ENCODE measurements at regions not wholly inside any gene's neighbourhood (a gene's known extent, or its start where the extent isn't known, plus 50 kb on each side); places are given as distances from the start of the nearest gene placed in this dataset.

- BruUV-seq (replicated peaks), result no TSS peak
- ATAC-seq (no peak), FAIRE-seq (no peak), DNase-seq (ENCODE audit: extremely low read depth in 1 of 4, low spot score in 3 of 4) (no peak)
- H3K9me1 ChIP-seq (ENCODE audit: control insufficient read depth, insufficient read depth, low read length), result no peaks in the 10 kb centered on the region
- no peak overlapping the region for H2AFZ ChIP-seq (ENCODE audit: low read depth, low read length)
- H3K27me3 ChIP-seq (ENCODE audit: control insufficient read depth in 2 of 2, insufficient read depth in 2 of 2, low read length in 2 of 2), result no peaks in the 10 kb centered on the region
- POLR2A ChIA-PET, result no interaction called here
- H3K79me2 ChIP-seq (ENCODE audit: control insufficient read depth, insufficient read depth, low read length), result no peaks in the 10 kb centered on the region
- no peak overlapping the region for H3K9ac ChIP-seq (ENCODE audit: insufficient read depth in 1 of 2, low read depth in 2 of 2, low read length in 2 of 2)
- no peak overlapping the region for H3K4me3 ChIP-seq
- no peaks in the 10 kb centered on the region for H3K4me1 ChIP-seq (replicated peaks in 1 of 2; ENCODE audit: control insufficient read depth in 2 of 2, insufficient read depth in 2 of 2, low read length in 2 of 2)
- TF ChIP-seq CBX5 (IDR thresholded peaks at IDR 0.05; ENCODE audit: borderline replicate concordance, low read depth), result no peak
- TF ChIP-seq NFYB (IDR thresholded peaks at IDR 0.05; ENCODE audit: extremely low read depth, insufficient read length), result peak; percentile 9
- TF ChIP-seq USF1 (CRISPR knock-in tag; IDR thresholded peaks at IDR 0.05), result peak; percentile 35; the same call in 1 of the 2 replicates
- TF ChIP-seq HCFC1 (IDR thresholded peaks at IDR 0.05; ENCODE audit: low read depth, low read length), result peak; percentile 24; the same call in 1 of the 2 replicates
- TF ChIP-seq FIP1L1 (IDR thresholded peaks at IDR 0.05; ENCODE audit: low read depth, low read length, poor library complexity, severe bottlenecking), result no peak
- peak; percentile 60 for TF ChIP-seq USF2 (CRISPR knock-in tag; IDR thresholded peaks at IDR 0.05)
- TF ChIP-seq SLC30A9 (CRISPR knock-in tag; IDR thresholded peaks at IDR 0.05), result no peak
- no peak for TF ChIP-seq SIX5 (IDR thresholded peaks at IDR 0.05; ENCODE audit: borderline replicate concordance in 1 of 2, insufficient read depth in 1 of 2, low read depth in 1 of 2, low read length in 2 of 2)
- TF ChIP-seq SMARCE1 (IDR thresholded peaks at IDR 0.05), result no peak
- no peak for TF ChIP-seq PTRF (tag; IDR thresholded peaks at IDR 0.05)
- H3K27ac ChIP-seq (ENCODE audit: extremely low read depth, low read depth, low read length), result no peak overlapping the region
- H3K36me3 ChIP-seq (ENCODE audit: control insufficient read depth, insufficient read depth, low read length), result no peaks in the 10 kb centered on the region
- H3K4me2 ChIP-seq (ENCODE audit: insufficient read depth, low read length), result no peak overlapping the region
- CTCF ChIA-PET (ENCODE audit: low intra/inter-chr PET ratio), result no interaction called here
- intact Hi-C loops (cut with micrococcal nuclease), result loop anchor here (5.0 kb wide), 1 partner anchor 570 kb away; no protein-coding TSS in a partner anchor
- in situ Hi-C loops (cut with MboI), result no loop called here
- WGBS (ENCODE audit: insufficient coverage, low coverage, missing lambda C conversion rate), result 2% methylated on average over 6 of the region's 6 CpGs
- no peaks in the 10 kb centered on the region; the same call in 1 of the 2 replicates for H3K9me3 ChIP-seq (replicated peaks; ENCODE audit: control insufficient read depth, insufficient read depth, low read depth, low read length)
- no peaks in the 10 kb centered on the region for H4K20me1 ChIP-seq (replicated peaks; ENCODE audit: control insufficient read depth, insufficient read depth, low read length)
These were observed 114.3 kb upstream of the FMN2 start for GRCh38 chr1:239977416-239977815.

All from K562 (cell line).